GM12878 (cell line): ENCODE measurements at regions not wholly inside any gene's neighbourhood (a gene's known extent, or its start where the extent isn't known, plus 50 kb on each side); places are given as distances from the start of the nearest gene placed in this dataset.

Experiments
- ATAC-seq: fragments of 200-7000 bp; cut with Tn5 transposase; 3 replicates; pipeline ENCODE4 v1.9.1; 2020; ENCODE audit warnings: mild to moderate bottlenecking, moderate library complexity
- BruUV-seq: library from RNA; stranded (reverse); fragments of 400-500 nt; replicated peaks from 2 replicates; lab custom pipeline; 2021; lab: Mats Ljungman, UMichigan
- CTCF ChIA-PET: fragments of 300-600 bp; sonication (Branson Sonifier 250); formaldehyde crosslinking; extraction: SDS; loops from one replicate; lab custom pipeline; 2021; ENCODE audit warnings: inconsistent platforms; lab: Yijun Ruan, JAX
- POLR2A ChIA-PET: fragments of 350-600 bp; formaldehyde crosslinking; extraction: SDS; loops from one replicate; lab custom pipeline; 2021; ENCODE audit warnings: inconsistent platforms; lab: Charles Lee
- RAD21 ChIA-PET: fragments of 300-600 bp; sonication (Branson Sonifier 250); formaldehyde crosslinking; loops from one replicate; lab custom pipeline; 2023; ENCODE audit warnings: antibody characterized with exemption; ENCODE audit not compliant: unreplicated experiment; lab: Charles Lee
- SMC1A ChIA-PET: fragments of 300-600 bp; sonication (Branson Sonifier 250); formaldehyde crosslinking; loops from one replicate; lab custom pipeline; 2023; ENCODE audit not compliant: unreplicated experiment, uncharacterized antibody; lab: Charles Lee
- DNase-seq: peaks from one replicate; pipeline ENCODE4 v3.0.0-alpha.2; 2011; ENCODE audit warnings: low read depth, low spot score
- FAIRE-seq: peaks from 3 replicates; lab custom pipeline; 2011; peaks lifted over from hg19 to GRCh38; lab: Jason Lieb, UNC
- H2AFZ ChIP-seq: 2 replicates; pipeline ENCODE4 v1.6.0; 2011; ENCODE audit warnings: low read depth, low read length, control low read depth; ENCODE audit not compliant: control insufficient read depth
- H3K27ac ChIP-seq: 2 replicates; pipeline ENCODE4 v1.5.1; 2011; ENCODE audit warnings: control low read depth; ENCODE audit not compliant: control insufficient read depth, insufficient read depth
- H3K27me3 ChIP-seq, 2 experiments: replicated peaks in 1 of 2; 2 replicates each; pipeline versions ENCODE4 v1.6.0 to v1.6.1; 2011; ENCODE audit warnings: low read length in 1 of 2; ENCODE audit not compliant: control insufficient read depth in 2 of 2, insufficient read depth in 2 of 2
- H3K36me3 ChIP-seq, 2 experiments: 2 replicates each; pipeline ENCODE4 v1.5.1; 2011; ENCODE audit warnings: low read length in 1 of 2; ENCODE audit not compliant: control insufficient read depth in 2 of 2, insufficient read depth in 2 of 2
- H3K4me1 ChIP-seq: 2 replicates; pipeline ENCODE4 v1.6.1; 2011; ENCODE audit warnings: mild to moderate bottlenecking, low read length, moderate library complexity, mixed read lengths; ENCODE audit not compliant: control insufficient read depth, insufficient read depth
- H3K4me2 ChIP-seq: 2 replicates; pipeline ENCODE4 v1.6.0; 2011; ENCODE audit warnings: control low read depth; ENCODE audit not compliant: control insufficient read depth, insufficient read depth
- H3K4me3 ChIP-seq: fragments of 200-600 bp; sonication (generic); 2 replicates; pipeline ENCODE4 v1.5.1; 2016
- H3K79me2 ChIP-seq: 2 replicates; pipeline ENCODE4 v1.6.0; 2011; ENCODE audit warnings: low read length; ENCODE audit not compliant: control insufficient read depth, insufficient read depth
- H3K9ac ChIP-seq: 2 replicates; pipeline ENCODE4 v1.8.0; 2011; ENCODE audit warnings: low read length, control low read depth, mixed read lengths; ENCODE audit not compliant: control insufficient read depth, insufficient read depth
- H3K9me3 ChIP-seq: replicated peaks from 3 replicates; pipeline ENCODE4 v1.5.1; 2011; ENCODE audit warnings: mild to moderate bottlenecking, low read length; ENCODE audit not compliant: control insufficient read depth, insufficient read depth
- H4K20me1 ChIP-seq: 2 replicates; pipeline ENCODE4 v1.6.0; 2011; ENCODE audit not compliant: control insufficient read depth, insufficient read depth
- ASH2L ChIP-seq: fragments of 300-600, 200-600 bp; sonication (generic); IDR thresholded peaks from 2 replicates; pipeline ENCODE4 v1.6.1; 2017; ENCODE audit warnings: low read depth, mild to moderate bottlenecking, borderline replicate concordance
- ATF3 ChIP-seq: IDR thresholded peaks from 2 replicates; pipeline ENCODE4 v1.6.1; 2011; ENCODE audit warnings: low read depth, mild to moderate bottlenecking, low read length, moderate library complexity, borderline replicate concordance; ENCODE audit errors: extremely low read depth
- ATF7 ChIP-seq: fragments of 450-650 bp; IDR thresholded peaks from 2 replicates; pipeline ENCODE4 v1.6.1; 2016; ENCODE audit warnings: low read depth, mild to moderate bottlenecking
- BRCA1 ChIP-seq: IDR thresholded peaks from 2 replicates; pipeline ENCODE4 v1.6.1; 2011; ENCODE audit warnings: low read depth, low read length, improper control_type of control experiment
- FOXK2 ChIP-seq: fragments of 450-650 bp; IDR thresholded peaks from 2 replicates; pipeline ENCODE4 v1.6.1; 2017; ENCODE audit warnings: mild to moderate bottlenecking, moderate library complexity
- IKZF2 ChIP-seq, 2 experiments: fragments of 450-650 bp; IDR thresholded peaks; 2 replicates each; pipeline ENCODE4 v1.6.1; 2017; ENCODE audit warnings: mild to moderate bottlenecking in 2 of 2, moderate library complexity in 2 of 2
- NBN ChIP-seq: fragments of 450-650 bp; IDR thresholded peaks from 2 replicates; pipeline ENCODE4 v1.6.1; 2016
- NFXL1 ChIP-seq: fragments of 450-650 bp; IDR thresholded peaks from 2 replicates; pipeline ENCODE4 v1.6.1; 2017; ENCODE audit warnings: antibody characterized with exemption, mild to moderate bottlenecking, borderline replicate concordance
- SMAD1 ChIP-seq: fragments of 450-650 bp; IDR thresholded peaks from 2 replicates; pipeline ENCODE4 v1.6.1; 2018; ENCODE audit warnings: mild to moderate bottlenecking, low read depth; ENCODE audit not compliant: partially characterized antibody
- SRF ChIP-seq, 2 experiments: IDR thresholded peaks; 2 replicates each; pipeline ENCODE4 v1.6.1; 2011; ENCODE audit warnings: low read depth in 2 of 2, low read length in 2 of 2, mild to moderate bottlenecking in 1 of 2, moderate library complexity in 1 of 2
- SUPT20H ChIP-seq: IDR thresholded peaks from 2 replicates; pipeline ENCODE4 v1.6.1; 2011; ENCODE audit warnings: low read depth, mild to moderate bottlenecking, low read length, moderate library complexity, borderline replicate concordance; ENCODE audit not compliant: control insufficient read depth
- USF2 ChIP-seq: IDR thresholded peaks from 2 replicates; pipeline ENCODE4 v1.6.1; 2011; ENCODE audit warnings: low read depth, low read length, improper control_type of control experiment, borderline replicate concordance
- ZNF207 ChIP-seq: fragments of 450-650 bp; IDR thresholded peaks from 2 replicates; pipeline ENCODE4 v1.6.1; 2014; ENCODE audit warnings: antibody characterized with exemption, mild to moderate bottlenecking, borderline replicate concordance
- WGBS: methylation state at CpG from one replicate; pipeline ENCODE4 v1.1.6; 2016; ENCODE audit warnings: low lambda C conversion rate; ENCODE audit not compliant: insufficient replicate concordance, insufficient coverage; ENCODE audit errors: missing lambda C conversion rate; 5-methylcytosine and 5-hydroxymethylcytosine counted together
- in situ Hi-C: fragments of 300-500 bp; cut with MboI; formaldehyde crosslinking; loops from 9 replicates; pipeline ENCODE4 v1.14.3; 2018; ENCODE audit warnings: mixed read lengths
- intact Hi-C: fragments of 100-400 bp; cut with micrococcal nuclease; formaldehyde crosslinking; loops from one replicate; pipeline ENCODE4 v1.14.2; 2022; ENCODE audit not compliant: unreplicated experiment
- TF ChIP-seq, protein P1 (sequence below): fragments of 450-650 bp; IDR thresholded peaks from 2 replicates; pipeline ENCODE4 v1.6.1; 2017; ENCODE audit warnings: mild to moderate bottlenecking, moderate library complexity
- TF ChIP-seq, protein P2 (sequence below): fragments of 450-650 bp; formaldehyde crosslinking; IDR thresholded peaks from 2 replicates; pipeline ENCODE4 v1.4.0; 2022; ENCODE audit warnings: mild to moderate bottlenecking, moderate library complexity

GRCh38 chr10:44322137-44322536 is 62.8 kb downstream of the CXCL12 start:
- Histone ChIP-seq H3K36me3 (no peaks in the 10 kb centered on the region), H4K20me1 (no peaks in the 10 kb centered on the region), H3K27me3 (no peaks in the 10 kb centered on the region), H3K27ac (no peak overlapping the region), H3K9me3 (no peaks in the 10 kb centered on the region), H2AFZ (no peak overlapping the region), H3K4me3 (no peak overlapping the region), H3K4me1 (no peaks in the 10 kb centered on the region), H3K79me2 (no peaks in the 10 kb centered on the region), H3K9ac (no peak overlapping the region), H3K4me2 (no peak overlapping the region)
- in situ Hi-C loops (no loop called here), intact Hi-C loops (no loop called here)
- ChIA-PET SMC1A (interaction anchor here (1.6 kb wide), 1 partner anchor 301 kb away, joined by 3 read pairs; no protein-coding TSS in a partner anchor), RAD21 (no interaction called here), CTCF (no interaction called here), POLR2A (no interaction called here)
- DNase-seq: no peak
- no TSS peak for BruUV-seq
- 5% methylated on average over 2 of the region's 2 CpGs for WGBS
- FAIRE-seq: no peak
- ATAC-seq: no peak
- TF ChIP-seq ATF7: no peak
- TF ChIP-seq SRF (IDR thresholded peaks at IDR 0.05; ENCODE audit: low read depth in 2 of 2, low read length in 2 of 2): no peak
- no peak for TF ChIP-seq ATF3
- TF ChIP-seq NFXL1: no peak
- TF ChIP-seq ZNF207: no peak
- TF ChIP-seq BRCA1: no peak
- TF ChIP-seq, protein P1, sequence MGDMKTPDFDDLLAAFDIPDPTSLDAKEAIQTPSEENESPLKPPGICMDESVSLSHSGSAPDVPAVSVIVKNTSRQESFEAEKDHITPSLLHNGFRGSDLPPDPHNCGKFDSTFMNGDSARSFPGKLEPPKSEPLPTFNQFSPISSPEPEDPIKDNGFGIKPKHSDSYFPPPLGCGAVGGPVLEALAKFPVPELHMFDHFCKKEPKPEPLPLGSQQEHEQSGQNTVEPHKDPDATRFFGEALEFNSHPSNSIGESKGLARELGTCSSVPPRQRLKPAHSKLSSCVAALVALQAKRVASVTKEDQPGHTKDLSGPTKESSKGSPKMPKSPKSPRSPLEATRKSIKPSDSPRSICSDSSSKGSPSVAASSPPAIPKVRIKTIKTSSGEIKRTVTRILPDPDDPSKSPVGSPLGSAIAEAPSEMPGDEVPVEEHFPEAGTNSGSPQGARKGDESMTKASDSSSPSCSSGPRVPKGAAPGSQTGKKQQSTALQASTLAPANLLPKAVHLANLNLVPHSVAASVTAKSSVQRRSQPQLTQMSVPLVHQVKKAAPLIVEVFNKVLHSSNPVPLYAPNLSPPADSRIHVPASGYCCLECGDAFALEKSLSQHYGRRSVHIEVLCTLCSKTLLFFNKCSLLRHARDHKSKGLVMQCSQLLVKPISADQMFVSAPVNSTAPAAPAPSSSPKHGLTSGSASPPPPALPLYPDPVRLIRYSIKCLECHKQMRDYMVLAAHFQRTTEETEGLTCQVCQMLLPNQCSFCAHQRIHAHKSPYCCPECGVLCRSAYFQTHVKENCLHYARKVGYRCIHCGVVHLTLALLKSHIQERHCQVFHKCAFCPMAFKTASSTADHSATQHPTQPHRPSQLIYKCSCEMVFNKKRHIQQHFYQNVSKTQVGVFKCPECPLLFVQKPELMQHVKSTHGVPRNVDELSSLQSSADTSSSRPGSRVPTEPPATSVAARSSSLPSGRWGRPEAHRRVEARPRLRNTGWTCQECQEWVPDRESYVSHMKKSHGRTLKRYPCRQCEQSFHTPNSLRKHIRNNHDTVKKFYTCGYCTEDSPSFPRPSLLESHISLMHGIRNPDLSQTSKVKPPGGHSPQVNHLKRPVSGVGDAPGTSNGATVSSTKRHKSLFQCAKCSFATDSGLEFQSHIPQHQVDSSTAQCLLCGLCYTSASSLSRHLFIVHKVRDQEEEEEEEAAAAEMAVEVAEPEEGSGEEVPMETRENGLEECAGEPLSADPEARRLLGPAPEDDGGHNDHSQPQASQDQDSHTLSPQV: no peak
- TF ChIP-seq FOXK2: no peak
- no peak for TF ChIP-seq USF2
- TF ChIP-seq SMAD1: no peak
- no peak for TF ChIP-seq IKZF2 (IDR thresholded peaks at IDR 0.05)
- TF ChIP-seq, protein P2, sequence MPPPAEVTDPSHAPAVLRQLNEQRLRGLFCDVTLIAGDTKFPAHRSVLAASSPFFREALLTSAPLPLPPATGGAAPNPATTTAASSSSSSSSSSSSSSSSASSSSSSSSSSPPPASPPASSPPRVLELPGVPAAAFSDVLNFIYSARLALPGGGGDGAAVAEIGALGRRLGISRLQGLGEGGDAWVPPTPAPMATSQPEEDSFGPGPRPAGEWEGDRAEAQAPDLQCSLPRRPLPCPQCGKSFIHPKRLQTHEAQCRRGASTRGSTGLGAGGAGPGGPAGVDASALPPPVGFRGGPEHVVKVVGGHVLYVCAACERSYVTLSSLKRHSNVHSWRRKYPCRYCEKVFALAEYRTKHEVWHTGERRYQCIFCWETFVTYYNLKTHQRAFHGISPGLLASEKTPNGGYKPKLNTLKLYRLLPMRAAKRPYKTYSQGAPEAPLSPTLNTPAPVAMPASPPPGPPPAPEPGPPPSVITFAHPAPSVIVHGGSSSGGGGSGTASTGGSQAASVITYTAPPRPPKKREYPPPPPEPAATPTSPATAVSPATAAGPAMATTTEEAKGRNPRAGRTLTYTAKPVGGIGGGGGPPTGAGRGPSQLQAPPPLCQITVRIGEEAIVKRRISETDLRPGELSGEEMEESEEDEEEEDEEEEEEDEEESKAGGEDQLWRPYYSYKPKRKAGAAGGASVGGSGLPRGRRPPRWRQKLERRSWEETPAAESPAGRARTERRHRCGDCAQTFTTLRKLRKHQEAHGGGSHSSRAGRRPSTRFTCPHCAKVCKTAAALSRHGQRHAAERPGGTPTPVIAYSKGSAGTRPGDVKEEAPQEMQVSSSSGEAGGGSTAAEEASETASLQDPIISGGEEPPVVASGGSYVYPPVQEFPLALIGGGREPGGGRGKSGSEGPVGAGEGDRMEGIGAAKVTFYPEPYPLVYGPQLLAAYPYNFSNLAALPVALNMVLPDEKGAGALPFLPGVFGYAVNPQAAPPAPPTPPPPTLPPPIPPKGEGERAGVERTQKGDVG: no peak
- no peak for TF ChIP-seq NBN
- no peak for TF ChIP-seq SUPT20H
- no peak for TF ChIP-seq ASH2L
